ENCODE measurements at regions not wholly inside any gene's neighbourhood (a gene's known extent, or its start where the extent isn't known, plus 50 kb on each side); places are given as distances from the start of the nearest gene placed in this dataset.

DNA sequence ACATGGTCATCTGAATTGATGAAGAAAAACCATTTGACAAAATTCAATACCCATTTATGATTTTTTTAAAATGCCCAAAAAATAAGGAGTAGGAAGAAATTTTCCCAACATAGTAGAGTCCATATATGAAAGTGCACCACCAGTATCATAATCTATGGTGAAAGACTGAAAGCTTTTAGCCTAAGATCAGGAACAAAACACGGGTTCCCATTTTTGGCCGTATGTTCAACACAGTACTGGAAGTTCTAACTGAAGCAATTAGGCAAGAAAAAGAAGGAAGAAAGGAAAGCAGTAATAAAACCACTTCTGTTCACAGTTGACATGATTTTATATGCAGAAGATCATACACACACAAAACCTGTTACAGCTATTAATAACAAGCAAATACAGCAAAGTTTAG lies 227.8 kb upstream of the RAB4A start:
- 72 to 83% (median 76%) methylated on average over 2 of the region's 2 CpGs for WGBS, 3 donors
- Histone ChIP-seq H3K4me3 (no peak overlapping the region), H3K27me3 (no peaks in the 10 kb centered on the region), H3K9me3 (no peaks in the 10 kb centered on the region), H3K4me1 (ENCODE audit: insufficient read depth) (no peaks in the 10 kb centered on the region), H3K36me3 (no peaks in the 10 kb centered on the region), H3K27ac (no peak overlapping the region)
- intact Hi-C loops (cut with DNase I), result no loop called here
- DNase-seq, result no peak
- TF ChIP-seq, protein P1, sequence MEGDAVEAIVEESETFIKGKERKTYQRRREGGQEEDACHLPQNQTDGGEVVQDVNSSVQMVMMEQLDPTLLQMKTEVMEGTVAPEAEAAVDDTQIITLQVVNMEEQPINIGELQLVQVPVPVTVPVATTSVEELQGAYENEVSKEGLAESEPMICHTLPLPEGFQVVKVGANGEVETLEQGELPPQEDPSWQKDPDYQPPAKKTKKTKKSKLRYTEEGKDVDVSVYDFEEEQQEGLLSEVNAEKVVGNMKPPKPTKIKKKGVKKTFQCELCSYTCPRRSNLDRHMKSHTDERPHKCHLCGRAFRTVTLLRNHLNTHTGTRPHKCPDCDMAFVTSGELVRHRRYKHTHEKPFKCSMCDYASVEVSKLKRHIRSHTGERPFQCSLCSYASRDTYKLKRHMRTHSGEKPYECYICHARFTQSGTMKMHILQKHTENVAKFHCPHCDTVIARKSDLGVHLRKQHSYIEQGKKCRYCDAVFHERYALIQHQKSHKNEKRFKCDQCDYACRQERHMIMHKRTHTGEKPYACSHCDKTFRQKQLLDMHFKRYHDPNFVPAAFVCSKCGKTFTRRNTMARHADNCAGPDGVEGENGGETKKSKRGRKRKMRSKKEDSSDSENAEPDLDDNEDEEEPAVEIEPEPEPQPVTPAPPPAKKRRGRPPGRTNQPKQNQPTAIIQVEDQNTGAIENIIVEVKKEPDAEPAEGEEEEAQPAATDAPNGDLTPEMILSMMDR (IDR thresholded peaks at IDR 0.05), result no peak
- TF ChIP-seq POLR2A (IDR thresholded peaks at IDR 0.05), result no peak
- no peak for TF ChIP-seq EP300 (IDR thresholded peaks at IDR 0.05)

DNA sequence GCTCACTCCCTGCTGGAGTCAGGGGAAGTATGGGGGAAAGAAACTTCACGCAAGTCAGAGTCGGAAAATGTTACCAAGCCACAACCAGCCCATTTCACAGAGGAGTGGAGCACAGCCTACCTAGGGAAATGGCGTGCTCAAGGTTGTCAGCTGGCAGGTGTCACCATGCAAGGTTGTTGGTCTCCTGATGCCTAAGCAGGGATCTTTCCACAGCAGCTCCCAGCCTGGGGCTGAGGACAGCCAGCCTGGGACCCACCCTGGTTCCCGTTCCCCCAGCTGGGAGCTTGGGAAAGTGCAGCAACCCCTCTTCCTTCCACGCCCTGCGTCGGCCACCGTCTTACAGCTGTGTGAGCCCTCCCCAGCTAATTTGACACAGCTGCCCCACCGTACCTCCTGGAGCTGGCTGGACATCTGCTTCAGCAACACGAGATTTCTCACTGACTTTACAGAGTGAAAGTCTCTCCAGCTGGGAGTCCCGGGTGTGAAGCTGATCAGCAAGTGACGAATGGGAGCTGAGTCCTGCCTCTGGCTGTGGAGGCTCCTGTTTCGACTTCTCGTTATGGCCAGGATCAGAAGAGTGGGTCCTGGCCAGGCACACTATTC lies 224.6 kb upstream of the RAB4A start:
- intact Hi-C loops (cut with DNase I), result loop anchor here in 1 of 4 donors (5.0 kb wide), 1 partner anchor 116 kb away; no protein-coding TSS in a partner anchor
- Histone ChIP-seq H3K27ac (no peak overlapping the region), H3K9me3 (no peaks in the 10 kb centered on the region), H3K4me3 (no peak overlapping the region), H3K36me3 (no peaks in the 10 kb centered on the region), H3K27me3 (no peaks in the 10 kb centered on the region), H3K4me1 (ENCODE audit: insufficient read depth) (no peaks in the 10 kb centered on the region)
- TF ChIP-seq POLR2A (IDR thresholded peaks at IDR 0.05) (no peak), EP300 (IDR thresholded peaks at IDR 0.05) (no peak)
- TF ChIP-seq, protein P1 (IDR thresholded peaks at IDR 0.05), result no peak
- DNase-seq, result no peak
- 52 to 71% (median 62%) methylated on average over 14 of the region's 14 CpGs for whole genome bisulfite sequencing, 3 donors

DNA sequence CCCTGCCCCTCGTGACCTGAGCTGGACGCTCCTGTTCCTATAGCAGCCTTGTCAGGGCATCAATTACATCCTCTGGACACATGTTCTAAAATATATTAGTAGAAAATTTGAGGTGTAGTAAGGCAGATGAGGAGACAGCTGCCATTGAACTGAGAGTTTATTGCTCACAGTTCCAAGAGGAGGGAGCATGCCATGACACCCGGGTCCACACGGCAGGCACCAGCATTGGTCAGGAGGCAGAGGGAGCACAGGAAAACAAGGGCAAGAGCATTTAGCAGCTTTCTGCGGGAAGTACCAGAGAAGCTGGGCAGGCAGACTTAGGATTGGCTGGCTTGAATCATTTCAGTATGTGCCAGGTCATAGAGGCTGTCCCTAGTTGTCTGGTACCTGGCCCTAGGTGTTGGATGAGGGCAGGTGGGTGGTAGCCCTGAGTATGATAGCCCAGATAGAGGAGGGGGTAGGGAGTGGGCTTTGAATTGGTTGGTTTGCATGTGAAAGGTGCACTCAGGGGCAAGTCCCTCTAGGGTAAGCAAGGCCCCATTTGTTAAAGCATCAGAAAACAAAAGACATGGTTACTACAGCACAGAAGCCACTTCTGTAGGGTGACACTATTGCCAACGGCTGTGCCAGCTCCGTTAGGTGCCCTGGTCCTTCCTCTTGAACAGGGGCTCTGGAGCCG lies 223.6 kb upstream of the RAB4A start:
- Histone ChIP-seq H3K27me3 (no peaks in the 10 kb centered on the region), H3K4me1 (ENCODE audit: insufficient read depth) (no peaks in the 10 kb centered on the region), H3K9me3 (no peaks in the 10 kb centered on the region), H3K4me3 (no peak overlapping the region), H3K36me3 (no peaks in the 10 kb centered on the region), H3K27ac (no peak overlapping the region)
- TF ChIP-seq, protein P1 (IDR thresholded peaks at IDR 0.05), result no peak
- TF ChIP-seq EP300 (IDR thresholded peaks at IDR 0.05) (no peak), POLR2A (IDR thresholded peaks at IDR 0.05) (no peak)
- intact Hi-C loops (cut with DNase I), result loop anchor here in 1 of 4 donors (5.0 kb wide), 1 partner anchor 115 kb away; no protein-coding TSS in a partner anchor
- WGBS, 3 donors, result 88 to 92% (median 89%) methylated on average over 8 of the region's 8 CpGs
- no peak for DNase-seq

DNA sequence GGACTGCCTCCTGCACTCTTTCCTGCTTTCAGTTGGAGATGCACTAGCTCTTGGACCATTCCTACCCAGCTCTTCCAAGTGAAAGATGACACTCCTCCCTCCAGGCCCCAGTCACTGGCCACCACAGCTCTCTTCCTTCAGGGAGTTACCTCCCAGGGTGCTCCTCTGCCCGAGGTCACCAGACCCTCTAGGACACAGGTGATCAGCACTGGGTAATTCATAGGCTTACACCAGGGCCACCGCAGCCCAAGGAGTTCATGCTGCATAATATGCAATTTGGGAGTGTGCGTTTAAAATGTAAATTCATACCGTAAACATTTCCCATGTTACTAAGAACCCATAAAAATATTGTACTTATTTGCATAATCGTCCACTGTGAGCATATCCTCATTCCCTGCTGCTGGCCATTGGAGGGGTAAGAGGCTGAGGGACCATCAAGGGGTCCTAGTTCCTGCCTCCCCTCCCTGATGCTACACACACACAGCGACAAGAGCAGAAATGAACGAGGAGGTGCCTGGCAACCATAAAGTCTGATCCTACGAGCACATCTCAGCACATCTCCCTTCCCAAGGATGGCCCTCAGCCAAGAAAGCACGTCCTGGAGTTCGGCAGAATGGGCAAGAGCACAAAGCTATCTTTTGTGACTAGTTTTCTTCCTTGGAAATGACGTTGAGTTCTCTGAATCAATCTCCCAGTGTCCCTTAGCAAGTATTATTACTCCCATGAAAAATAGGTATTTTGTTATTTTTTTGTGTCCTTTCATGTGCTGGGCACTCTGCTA lies 222.9 kb upstream of the RAB4A start:
- no peaks in the 10 kb centered on the region for H3K27me3 ChIP-seq
- no peaks in the 10 kb centered on the region for H3K9me3 ChIP-seq
- WGBS, 3 donors, result 71 to 76% (median 73%) methylated on average over 11 of the region's 11 CpGs
- H3K4me1 ChIP-seq (ENCODE audit: insufficient read depth), result no peaks in the 10 kb centered on the region
- no peaks in the 10 kb centered on the region for H3K36me3 ChIP-seq
- no peak for DNase-seq
- no peak overlapping the region for H3K27ac ChIP-seq
- no peak for TF ChIP-seq EP300 (IDR thresholded peaks at IDR 0.05)
- TF ChIP-seq POLR2A (IDR thresholded peaks at IDR 0.05), result no peak
- TF ChIP-seq, protein P1 (IDR thresholded peaks at IDR 0.05), result no peak
- no peak overlapping the region for H3K4me3 ChIP-seq
- intact Hi-C loops (cut with DNase I), result loop anchor here in 1 of 4 donors (5.0 kb wide), 1 partner anchor 114 kb away; no protein-coding TSS in a partner anchor

Data from ovary (tissue), 7 donors.